ENCODE measurements at regions not wholly inside any gene's neighbourhood (a gene's known extent, or its start where the extent isn't known, plus 50 kb on each side); places are given as distances from the start of the nearest gene placed in this dataset.

DNA sequence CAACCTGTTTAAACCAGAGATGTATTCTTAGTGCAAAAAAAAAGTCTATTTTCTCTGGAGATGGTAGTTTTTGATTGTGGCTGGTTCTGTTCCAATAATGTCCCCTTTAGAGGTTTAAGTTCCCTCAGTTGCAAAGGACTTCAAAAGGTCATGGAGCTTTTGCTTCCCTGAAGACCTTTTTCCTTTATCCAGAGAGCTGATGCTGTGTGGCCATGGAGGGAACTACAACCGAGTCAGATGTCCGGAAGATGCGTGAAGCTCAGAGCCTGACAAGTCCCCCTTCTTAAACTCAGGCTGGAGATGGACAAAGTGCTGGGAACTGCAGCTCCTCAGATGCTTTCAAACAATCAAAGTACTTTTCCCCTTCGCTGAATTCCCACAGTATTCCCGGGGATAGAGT lies 176.1 kb downstream of the TMEM18 start:
- TF ChIP-seq CTCF (IDR thresholded peaks at IDR 0.05 in 2 of 3, conservative IDR thresholded peaks at IDR 0.05 in 1 of 3; ENCODE audit: control insufficient read depth in 2 of 3, extremely low read depth in 1 of 3, insufficient read depth in 1 of 3, low read depth in 3 of 3, low read length in 3 of 3) (peak in 1 of 3 experiments; percentile 11; a peak in 1 of 6 replicates), RAD21 (IDR thresholded peaks at IDR 0.05; ENCODE audit: insufficient read depth, low read depth, low read length) (no peak), CREB1 (IDR thresholded peaks at IDR 0.05; ENCODE audit: low read depth) (no peak), JUND (IDR thresholded peaks at IDR 0.05; ENCODE audit: low read depth, low read length) (no peak), BCL11A (IDR thresholded peaks at IDR 0.05; ENCODE audit: low read depth, low read length) (no peak), CHD1 (IDR thresholded peaks at IDR 0.05; ENCODE audit: low read depth, low read length) (no peak), POLR2A (IDR thresholded peaks at IDR 0.05; ENCODE audit: low read depth, low read length) (no peak), NFIC (IDR thresholded peaks at IDR 0.05; ENCODE audit: low read depth, low read length) (no peak), NFYB (IDR thresholded peaks at IDR 0.05; ENCODE audit: insufficient read depth, low read depth, low read length) (no peak), TAF1 (IDR thresholded peaks at IDR 0.05; ENCODE audit: borderline replicate concordance, low read depth, low read length) (no peak), HDAC6 (IDR thresholded peaks at IDR 0.05; ENCODE audit: unreplicated experiment) (no peak)
- TF ChIP-seq, protein P1, sequence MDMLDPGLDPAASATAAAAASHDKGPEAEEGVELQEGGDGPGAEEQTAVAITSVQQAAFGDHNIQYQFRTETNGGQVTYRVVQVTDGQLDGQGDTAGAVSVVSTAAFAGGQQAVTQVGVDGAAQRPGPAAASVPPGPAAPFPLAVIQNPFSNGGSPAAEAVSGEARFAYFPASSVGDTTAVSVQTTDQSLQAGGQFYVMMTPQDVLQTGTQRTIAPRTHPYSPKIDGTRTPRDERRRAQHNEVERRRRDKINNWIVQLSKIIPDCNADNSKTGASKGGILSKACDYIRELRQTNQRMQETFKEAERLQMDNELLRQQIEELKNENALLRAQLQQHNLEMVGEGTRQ (IDR thresholded peaks at IDR 0.05; ENCODE audit: borderline replicate concordance, low read depth, low read length), result no peak

Data from GM12878 (cell line).